Heart left ventricle (tissue), 13 donors: ENCODE measurements at regions not wholly inside any gene's neighbourhood (a gene's known extent, or its start where the extent isn't known, plus 50 kb on each side); places are given as distances from the start of the nearest gene placed in this dataset.

ENCODE experiments used
- CTCF ChIP-seq, 12 donors: fragments of 200-600 bp; sonication (generic) in 4 of 12; IDR thresholded peaks; one replicate each; pipeline versions ENCODE4 v1.5.0 to v1.8.0; 2018 to 2022; ENCODE audit warnings: antibody characterized with exemption in 12 of 12, mild to moderate bottlenecking in 5 of 12
- POLR2A ChIP-seq, 2 donors: fragments of 450-650 bp; IDR thresholded peaks; one replicate each; pipeline ENCODE4 v1.6.1; 2017; ENCODE audit warnings: antibody characterized with exemption in 2 of 2, mild to moderate bottlenecking in 2 of 2, moderate library complexity in 2 of 2
- donor health status: ischemic (EF 13 %, LVEDD 7.1; RV severe dilation, severe dysfunction).
- donor health status: DM: no; HTN: yes; CAD: no.
- donor health status: DM: no; HTN: no; CAD: no.
- donor health status: ischemic (EF 25% LVEDD 6.9; RV normal size, moderate dysfunction).
- donor health status: ischemic (EF 25% LVEDD 5.7; RV mildly dilated, moderate dysfunction).
- donor health status: ischemic (EF 35%, LVEDD 5.7; RV mildly dilated, moderate dysfunction).
- donor health status: nonischemic (EF 11% LVEDD 7.7; RV severe dilation, severe dysfunction).
- donor health status: DM: yes; HTN: yes; CAD: no.
- donor health status: PGD.
- donor health status: ischemic (EF 29% LVEDD 5.4; RV normal size, mild dysfunction).
- donor health status: nonischemic (EF 23%, LVEDD 6.1; RV moderate dilation, normal function).

GRCh38 chr5:43893951-43894684, 291.1 kb downstream of the NNT start:
- TF ChIP-seq CTCF (IDR thresholded peaks at IDR 0.05), result no peak
- no peak for TF ChIP-seq POLR2A (IDR thresholded peaks at IDR 0.05)
